NCI-H1048 (cell line): ENCODE measurements at regions not wholly inside any gene's neighbourhood (a gene's known extent, or its start where the extent isn't known, plus 50 kb on each side); places are given as distances from the start of the nearest gene placed in this dataset.
"Not testable (repeated sequence)": the region's sequence is repeated elsewhere in the genome, so short reads cannot be mapped to it uniquely, and the experiment has no call there.

ENCODE experiments used
- DNase-seq: peaks from one replicate; lab custom pipeline; 2025; lab: John Stamatoyannopoulos, UW

DNA sequence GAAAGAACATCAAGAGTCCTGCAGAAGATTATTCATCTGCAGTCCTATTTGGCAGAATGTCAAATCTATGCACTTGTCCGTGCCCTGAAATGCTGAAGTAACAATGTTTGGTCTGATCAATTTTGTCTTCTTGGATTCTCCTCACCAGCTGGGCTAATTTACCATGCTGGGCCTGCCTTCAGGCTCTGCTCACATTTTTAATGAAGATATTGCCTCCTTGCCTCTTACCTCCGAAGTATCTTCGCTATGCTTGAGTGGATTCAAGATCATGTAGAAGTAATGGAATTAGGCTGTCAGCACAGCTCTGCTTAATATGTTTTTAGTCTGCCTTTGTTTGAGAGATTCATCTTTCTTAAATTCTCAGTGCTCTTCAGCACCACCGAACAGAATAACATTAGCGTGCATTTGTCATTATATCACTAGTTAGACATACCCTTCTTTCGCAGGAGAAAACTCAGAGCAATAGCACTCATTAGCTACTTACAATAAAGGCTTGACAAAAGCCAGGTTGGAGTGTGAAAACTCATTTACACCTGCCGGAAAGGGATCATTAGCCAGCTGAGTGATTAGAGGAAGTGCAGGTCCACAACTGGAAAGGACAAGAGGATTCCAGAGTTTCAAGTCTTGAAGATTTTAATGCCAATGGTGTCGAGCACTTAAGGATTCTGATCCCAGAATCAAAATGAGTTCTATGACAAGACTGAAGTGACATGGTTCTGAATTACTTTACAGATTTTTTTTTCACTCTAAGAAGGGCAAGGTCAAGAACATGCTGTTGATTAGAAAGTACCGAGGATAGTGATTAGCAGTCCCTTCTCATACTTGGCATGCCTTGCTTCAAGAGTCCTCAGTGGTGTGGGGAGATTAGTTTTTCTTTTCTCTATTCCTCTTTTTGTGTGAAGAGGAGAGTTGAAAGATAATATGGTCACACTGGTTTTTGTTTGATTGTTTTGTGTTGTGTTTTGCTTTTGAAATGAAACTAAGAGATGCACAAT, 405.6 kb upstream of the TOM1L1 start:
- no peak for DNase-seq

DNA sequence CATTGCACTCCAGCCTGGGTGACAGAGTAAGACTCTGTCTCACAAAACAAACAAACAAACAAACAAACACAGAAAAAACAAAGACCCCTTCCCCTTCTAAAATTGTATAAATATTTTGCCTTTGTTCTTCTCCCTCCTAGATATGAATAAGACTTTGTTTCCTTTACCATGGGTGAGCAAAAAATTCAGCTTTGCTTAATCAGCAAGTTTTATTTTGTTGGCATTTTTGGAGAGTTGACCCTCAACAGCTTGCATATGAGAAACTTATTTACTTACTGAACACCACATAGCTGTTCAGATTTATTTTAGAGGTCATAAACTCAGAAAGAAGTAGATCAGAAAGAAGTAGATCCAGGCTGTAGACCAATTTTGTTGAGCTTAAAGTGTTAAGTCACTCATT, 395.2 kb upstream of the TOM1L1 start:
- DNase-seq, result no peak

DNA sequence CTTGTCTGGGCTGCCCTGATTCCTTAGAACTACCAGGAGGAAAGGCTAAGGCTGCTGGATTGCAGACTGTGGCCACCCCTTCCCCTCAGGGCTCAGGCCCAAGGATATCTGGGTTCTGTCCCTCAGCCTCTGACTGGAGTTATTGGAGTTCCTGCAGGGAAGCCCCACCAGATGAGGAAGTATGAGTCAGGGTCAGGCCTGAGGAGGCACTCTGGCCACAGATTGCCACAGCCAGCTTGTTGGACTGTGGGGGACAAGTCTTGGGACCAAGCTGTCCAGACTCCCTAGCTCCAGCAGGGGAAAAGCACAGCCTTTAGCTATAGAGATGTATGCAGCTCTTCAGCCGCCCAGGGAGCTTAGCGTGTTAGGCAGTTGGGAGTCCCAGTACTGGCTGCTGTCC, 381.9 kb upstream of the TOM1L1 start:
- no peak for DNase-seq

DNA sequence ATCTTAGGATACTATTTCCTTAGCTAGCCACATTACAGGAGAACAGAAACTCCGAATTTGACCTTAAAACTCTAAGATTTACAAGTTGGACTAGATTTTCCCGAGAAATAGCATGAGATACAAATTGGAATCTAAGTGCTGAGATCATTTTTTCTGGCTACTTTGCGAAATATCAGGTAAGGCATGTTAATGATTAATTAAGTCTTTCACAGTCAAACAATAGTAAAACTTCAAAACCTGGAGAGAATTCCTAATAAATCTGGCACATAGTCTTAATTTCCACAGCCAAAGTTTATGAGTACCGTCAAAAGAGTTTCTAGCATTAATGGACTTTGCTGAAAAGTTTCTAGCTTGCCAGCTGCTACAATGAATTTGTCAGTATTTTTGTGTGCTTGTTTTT, 379.5 kb upstream of the TOM1L1 start:
- DNase-seq, result no peak

DNA sequence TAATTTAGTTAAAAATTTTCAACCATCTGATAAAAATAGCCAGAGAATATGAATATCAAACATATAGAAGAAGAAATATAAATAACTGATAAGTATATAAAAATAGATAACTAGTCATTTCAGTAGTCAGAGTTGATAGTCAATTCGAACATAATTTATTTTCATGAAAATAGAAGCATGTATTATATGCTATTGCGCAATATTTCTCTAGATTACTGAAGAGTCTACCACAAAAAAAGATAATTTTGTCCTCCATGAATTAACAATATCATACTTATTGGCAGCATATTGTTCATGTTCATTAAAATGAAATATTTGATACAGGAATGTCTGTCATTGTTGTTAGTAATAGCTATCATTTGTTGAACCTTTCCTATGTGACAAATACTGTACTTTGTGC, 376.2 kb upstream of the TOM1L1 start:
- DNase-seq, result no peak

DNA sequence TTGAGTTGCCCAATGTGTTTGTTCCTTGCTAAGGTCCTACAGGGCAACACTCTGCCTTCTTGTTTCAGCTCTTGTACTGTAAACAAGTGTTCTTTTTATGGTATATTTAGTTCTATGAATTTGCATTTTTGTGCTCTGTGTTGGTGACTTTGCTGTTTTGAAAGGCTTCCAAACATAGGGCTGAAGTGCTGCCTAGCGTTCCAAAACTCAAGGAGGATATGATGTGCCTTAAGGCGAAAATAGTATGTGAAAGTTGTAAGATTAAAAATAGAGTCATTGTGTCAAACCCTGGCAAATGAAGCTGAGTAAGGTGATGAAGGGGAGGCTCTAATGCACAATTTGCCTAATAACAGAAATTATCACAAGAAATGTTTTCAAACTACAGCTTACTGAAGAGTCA, 372.7 kb upstream of the TOM1L1 start:
- no peak for DNase-seq

DNA sequence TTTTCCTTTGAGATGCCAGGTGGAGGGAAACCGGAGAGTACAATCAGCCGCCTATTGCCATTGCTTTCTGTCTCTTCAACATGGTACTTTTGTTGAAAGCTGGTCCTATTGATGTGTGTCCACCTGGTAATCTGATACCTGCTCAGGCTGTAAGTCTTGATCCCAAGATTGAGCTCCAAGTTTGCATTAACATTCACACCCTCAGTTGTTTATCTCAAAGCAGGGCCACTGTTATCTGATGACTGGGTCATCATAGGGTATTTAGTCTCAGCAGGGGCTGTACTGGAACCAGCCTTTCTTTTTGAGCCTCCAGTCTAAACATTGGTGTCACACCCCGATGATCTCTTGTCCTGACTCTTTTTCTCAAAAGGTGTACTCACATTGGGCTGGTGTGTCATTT, 370.3 kb upstream of the TOM1L1 start:
- DNase-seq, result no peak

DNA sequence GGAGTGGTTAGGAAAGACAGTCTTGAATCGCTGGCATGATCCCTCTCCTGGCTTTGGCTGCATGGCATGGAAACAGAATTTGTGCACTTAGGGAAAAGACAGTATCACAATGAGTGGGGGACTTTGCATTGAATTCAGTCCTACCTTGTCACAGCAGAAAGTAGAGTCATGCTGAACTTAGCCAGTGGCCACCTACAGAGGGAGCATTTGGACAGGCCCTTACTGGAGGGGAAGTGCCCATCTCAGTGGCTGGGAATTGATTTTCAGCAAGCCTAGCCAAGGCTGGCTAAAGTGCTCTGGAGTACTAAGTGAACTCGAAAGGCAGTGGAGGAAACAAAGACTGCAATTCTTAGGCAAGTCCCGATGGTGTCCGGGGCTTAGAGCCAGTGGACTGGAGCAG, 364.3 kb upstream of the TOM1L1 start:
- no peak for DNase-seq

DNA sequence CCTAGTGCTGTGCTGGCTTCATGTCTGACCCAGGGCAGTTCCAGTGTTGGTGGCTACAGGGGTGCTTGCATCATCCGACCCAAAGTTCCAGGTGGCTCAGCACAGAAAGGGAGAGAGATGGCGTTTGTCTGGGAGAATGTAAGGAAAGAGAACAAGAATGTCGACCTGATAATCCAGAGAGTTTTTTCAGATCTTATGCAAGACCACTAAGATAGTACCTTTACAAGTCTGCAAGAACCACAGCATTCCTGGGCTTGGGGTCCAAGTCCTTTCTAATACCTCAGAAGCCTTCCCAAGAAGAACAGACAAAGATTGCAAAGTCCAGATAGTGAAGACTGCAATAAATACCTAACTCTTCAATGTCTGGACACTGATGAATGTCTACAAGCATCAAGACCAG, 363.0 kb upstream of the TOM1L1 start:
- DNase-seq, result no peak

DNA sequence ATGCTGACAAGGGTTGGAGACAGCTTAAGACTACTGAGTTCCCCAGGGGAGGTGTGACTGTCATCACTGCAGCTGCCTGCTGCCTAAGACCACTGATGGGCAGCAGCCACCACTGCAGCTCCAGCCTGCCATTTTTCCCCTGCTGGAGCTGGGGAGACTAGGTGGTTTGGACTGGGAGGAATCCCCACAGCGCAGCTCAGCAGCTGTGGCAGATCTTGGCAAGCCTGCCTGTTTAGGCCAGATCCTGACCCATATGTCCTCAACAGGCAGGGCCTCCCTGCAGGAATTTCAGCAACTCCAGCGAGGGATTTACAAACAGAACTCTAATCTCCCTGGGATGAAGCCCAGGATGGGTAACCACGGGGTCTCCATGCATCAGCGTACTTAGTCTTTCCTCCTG, 356.4 kb upstream of the TOM1L1 start:
- no peak for DNase-seq

DNA sequence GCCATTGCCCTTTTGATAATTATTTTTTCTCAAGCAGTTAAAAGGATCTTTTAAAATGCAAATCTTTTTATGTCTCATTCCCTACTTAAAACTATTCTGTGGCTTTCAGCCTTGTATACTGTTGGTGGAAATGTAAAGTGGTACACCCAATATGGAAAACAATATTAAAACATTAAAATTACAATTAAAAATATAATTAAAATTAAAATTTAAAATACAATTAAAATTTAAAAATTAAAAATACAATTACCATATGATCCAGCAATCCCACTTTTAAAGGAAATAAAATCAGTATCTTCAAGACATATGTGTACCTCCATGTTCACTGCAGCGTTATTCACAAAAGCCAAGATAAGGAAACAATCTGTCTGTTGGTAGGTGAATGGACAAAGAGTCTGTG, 340.8 kb upstream of the TOM1L1 start:
- no peak for DNase-seq

DNA sequence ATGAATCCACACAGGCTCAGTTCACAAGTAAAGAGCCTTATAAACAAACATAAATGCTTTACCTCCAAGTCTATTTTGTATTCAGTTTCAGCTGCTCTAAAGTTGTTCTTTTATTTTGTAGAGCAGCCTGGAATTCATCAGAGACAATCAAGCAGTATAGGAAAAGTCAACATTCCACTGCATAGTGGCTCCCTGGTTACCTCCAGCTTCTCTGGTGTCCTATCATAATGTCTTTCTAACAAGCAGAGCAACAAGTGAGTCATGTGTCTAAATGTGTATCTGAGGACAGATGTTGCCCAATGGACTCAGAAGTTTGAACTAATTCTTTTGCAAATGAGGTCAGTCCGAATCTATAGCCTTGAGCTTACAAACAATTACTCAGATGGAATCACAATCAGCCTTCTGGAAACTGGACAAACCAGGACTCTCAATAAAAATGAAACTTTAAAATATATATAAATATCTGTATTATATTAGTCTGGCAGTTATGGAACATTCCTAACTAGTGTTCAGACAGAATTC, 292.0 kb upstream of the TOM1L1 start:
- DNase-seq, result no peak

DNA sequence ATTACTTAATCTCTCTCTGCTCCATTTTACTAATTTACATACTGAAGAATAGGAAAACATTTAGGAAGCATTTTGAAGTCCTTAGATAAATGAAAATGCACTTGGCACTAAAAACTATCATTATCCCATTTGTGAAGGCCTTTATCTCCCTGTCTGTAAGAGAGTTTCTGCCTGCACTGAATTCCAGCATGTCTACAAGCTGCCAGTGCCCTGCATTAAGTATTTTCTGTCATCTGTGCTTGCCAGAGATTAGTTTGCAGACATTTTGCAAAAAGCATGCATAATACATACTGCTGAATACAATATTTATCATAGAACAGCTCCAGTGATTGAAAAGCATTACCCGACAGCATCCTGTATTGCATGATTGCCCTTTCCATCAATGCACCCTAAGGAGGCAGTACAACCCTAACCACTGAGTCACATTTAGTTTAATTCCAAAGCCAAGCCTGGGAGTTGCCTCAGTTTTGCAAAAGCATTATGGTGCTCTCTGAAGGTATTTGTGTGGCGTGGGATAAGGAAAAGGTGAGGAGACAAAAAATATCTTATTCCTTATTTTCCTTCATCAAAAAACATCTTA, 280.2 kb upstream of the TOM1L1 start:
- no peak for DNase-seq

DNA sequence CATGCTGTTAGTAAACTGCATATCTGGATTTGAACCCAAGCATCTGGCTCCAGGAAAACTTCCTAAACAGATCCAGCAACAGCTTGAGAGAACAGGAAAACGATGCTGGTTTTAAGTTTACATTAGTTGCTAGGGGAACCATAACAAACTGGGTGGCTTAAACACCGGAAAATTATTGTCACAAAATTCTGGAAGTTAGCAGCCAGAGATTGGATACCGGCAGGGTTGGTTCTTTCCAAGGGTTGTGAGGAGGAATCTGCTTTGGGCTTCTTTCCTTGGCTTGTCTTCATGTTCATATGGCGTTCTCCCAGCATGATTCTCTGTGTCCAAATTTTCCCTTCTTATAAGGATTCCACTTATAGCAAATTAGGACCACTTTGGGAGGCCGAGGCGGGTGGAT, 276.9 kb upstream of the TOM1L1 start:
- no peak for DNase-seq

DNA sequence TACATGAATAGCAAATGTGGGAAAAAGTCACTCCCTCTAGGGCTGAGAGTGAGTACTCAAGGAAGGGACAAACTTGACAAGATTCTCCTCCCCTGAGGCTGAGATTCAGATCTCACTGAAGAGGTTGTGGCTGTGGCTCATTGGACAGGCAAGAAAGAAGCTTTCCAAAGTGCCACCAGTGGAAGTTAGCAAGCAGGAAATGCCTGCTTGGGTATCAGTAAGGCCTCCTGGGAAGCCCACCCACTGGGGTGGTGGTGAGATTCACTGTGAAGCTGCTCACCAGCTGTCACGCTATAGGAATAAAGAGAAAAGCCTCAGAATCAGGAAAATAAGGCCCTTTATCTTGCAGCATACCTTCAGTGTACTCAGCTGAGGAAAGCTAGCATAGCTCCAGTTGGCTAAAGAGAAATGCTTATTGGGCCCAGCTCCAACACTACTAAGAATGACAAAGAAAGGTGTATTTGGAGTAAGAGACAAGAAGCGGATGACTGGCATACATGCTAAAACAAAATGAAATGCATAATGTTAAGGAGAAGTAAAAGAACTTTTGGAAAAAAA, 274.4 kb upstream of the TOM1L1 start:
- DNase-seq, result no peak

DNA sequence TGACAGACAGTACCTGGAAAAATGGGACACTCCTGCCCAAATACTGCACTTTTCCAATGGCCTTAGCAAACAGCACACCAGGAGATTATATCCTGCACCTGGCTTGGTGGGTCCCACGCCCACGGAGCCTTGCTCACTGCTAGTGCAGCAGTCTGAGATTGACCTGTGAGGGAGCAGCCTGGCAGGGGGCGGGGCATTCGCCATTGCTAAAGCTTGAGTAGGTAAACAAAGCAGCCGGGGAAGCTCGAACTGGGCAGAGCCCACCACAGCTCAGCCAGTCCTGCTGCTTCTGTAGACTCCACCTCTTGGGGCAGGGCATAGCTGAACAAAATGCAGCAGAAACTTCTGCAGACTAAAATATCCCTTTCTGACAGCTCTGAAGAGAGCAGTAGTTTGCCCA, 261.2 kb upstream of the TOM1L1 start:
- not testable (repeated sequence) for DNase-seq

DNA sequence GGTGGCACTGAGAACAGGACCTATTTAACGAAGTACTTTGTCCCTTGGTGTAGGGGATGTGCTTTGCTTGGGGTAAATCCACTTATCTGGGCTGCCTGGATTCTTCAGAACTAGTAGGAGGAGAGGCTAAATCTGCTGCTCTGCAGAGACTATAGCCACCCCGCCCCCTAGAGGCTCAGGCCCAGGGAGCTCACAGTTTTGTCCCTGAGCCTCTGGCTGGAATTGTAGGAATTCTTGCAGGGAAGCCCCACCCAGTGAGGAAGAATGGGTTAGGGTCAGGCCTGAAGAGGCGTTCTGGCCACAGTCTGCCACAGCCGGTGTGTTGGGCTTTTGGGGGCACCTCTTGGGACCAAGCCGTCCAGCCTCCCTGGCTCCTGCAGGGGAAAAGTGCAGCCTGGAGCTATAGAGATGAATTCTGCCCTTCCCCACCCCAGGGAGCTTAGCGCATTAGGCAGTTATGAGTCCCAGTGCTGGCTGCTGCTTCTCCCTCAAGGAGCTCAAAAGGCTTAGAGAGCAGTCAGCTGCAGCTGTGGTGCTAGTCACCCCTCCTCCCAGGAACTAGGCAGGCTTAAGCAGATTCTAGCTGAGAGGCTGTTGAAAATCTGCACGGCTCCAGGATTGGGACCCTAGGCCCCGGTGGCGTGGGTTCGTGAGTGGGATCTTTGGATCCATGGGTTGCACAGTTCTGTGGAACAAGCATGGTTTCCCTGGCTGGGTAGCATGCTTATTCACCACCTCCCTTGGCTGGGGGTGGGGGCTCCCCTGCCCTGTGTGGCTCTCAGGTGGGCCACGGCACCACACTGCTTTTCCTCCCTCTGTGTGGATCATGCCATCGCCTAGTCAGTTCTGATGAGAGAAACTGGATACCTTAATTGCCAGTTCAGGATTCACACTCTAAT, 237.4 kb upstream of the TOM1L1 start:
- DNase-seq, result no peak

DNA sequence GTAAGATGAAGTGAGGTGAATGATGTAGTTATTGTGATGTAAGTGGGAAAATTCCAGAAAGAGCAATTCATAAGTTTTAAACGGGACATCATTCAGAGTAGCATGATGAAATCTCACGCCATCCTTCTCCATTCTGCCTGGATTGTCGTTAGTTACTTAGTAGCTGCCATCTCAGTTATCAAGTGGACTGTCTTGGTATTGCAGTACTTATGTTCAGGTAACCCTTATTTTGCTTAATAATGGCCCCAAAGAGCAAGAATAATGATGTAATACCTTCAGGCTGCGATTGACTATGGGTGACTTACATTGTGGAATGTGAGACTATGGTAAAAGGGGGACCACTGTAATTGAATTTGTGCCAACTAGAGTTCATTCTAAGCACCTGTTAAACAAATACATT, 234.1 kb upstream of the TOM1L1 start:
- no peak for DNase-seq

DNA sequence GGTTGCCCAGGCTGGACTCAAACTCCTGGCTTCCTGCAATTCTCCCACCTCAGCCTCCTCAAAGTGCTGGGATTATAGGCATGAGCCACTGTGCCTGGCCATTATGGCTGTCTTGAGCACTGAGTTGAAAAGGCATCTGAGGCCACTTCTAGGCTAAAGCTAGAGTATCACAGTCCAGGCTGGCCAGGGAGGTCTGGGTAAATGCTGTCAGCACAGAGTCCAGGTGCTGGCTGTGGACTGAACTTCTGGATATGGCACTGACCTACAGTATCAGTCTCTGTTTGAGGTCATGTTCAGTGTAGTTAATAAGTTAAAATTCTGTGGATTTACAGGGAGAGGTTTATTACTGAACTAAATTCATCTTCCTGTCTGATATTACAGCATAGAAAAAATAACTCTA, 222.5 kb upstream of the TOM1L1 start:
- no peak for DNase-seq

DNA sequence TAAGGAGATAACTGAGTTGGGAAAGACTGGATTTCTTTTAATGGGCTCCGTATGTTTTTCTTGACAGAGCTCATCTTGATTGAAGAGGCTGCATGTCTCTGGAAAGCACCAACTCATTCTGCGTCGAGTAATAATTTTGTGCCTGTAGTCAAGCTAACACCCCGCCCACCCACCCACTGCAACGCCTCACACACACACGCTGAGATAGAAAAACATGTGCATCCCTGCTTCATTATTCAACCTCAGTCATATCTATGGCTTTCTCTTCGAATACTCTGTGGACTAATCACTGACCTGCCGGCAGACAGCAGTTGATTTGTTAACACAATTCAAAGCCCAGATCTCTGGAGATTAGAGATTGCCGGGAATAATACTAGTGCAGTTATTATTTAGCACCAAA, 220.2 kb upstream of the TOM1L1 start:
- no peak for DNase-seq

DNA sequence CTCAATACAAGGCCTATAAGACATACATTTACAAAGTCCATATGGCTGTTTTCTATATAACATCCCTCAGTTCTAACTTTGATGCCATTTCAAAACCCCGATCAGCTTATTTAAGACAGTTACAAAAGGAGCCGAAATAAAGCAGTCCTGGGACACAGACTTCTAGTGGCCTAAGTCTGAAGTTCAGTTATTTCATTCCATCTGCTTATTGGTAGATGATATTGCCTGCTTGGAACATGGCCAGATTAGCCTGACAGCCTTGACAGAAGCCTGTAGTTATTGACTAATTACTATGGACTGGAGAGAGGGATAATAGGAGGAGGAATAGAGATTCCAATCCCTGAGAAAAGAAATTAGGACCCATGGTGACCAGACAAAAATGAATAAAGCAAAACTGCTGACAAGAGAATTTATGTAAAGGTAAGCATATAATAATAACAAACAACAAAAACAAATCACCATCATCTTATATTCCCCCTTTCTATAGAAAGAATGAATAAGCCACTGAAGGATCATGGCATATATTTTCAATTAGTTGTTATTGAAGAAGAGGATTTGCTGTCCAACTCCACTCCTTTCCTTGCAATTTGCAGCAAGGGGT, 206.3 kb upstream of the TOM1L1 start:
- no peak for DNase-seq

DNA sequence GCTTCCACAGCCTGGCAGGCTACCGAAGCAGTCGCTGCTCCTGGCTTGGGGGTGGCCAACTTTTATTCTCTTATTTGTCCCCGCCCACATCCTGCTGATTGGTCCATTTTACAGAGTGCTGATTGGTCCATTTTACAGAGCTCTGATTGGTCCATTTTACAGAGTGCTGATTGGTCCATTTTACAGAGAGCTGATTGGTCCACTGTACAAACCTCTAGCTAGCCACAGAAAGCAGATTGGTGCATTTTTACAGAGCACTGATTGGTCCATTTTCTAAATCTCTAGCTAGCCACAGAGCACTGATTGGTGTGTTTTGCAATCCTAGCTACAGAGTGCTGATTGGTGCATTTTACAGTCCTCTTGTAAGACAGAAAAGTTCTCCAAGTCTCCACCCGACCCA, 187.9 kb upstream of the TOM1L1 start:
- DNase-seq, result not testable (repeated sequence)
